ENCODE measurements at regions not wholly inside any gene's neighbourhood (a gene's known extent, or its start where the extent isn't known, plus 50 kb on each side); places are given as distances from the start of the nearest gene placed in this dataset.

GRCh38 chr20:24309596-24309995 lies 159.8 kb upstream of the SYNDIG1 start:
- H3K4me1 ChIP-seq, result no peaks in the 10 kb centered on the region
- no peak overlapping the region for H3K4me3 ChIP-seq
- no peaks in the 10 kb centered on the region for H3K36me3 ChIP-seq
- H3K9me3 ChIP-seq, result no peaks in the 10 kb centered on the region
- ATAC-seq, result no peak
- no peak for DNase-seq
- intact Hi-C loops (cut with DNase I), result no loop called here
- peaks cover 5% of the 10 kb centered on the region for H3K27me3 ChIP-seq (ENCODE audit: low read depth)
- H3K27ac ChIP-seq, result no peak overlapping the region
- TF ChIP-seq CTCF (IDR thresholded peaks at IDR 0.05), result no peak

- no peak overlapping the region for H3K4me3 ChIP-seq
- no peaks in the 10 kb centered on the region for H3K4me1 ChIP-seq
- no peak for ATAC-seq
- TF ChIP-seq CTCF (IDR thresholded peaks at IDR 0.05), result no peak
- DNase-seq, result no peak
- H3K27ac ChIP-seq, result no peak overlapping the region
- no peaks in the 10 kb centered on the region for H3K36me3 ChIP-seq
- intact Hi-C loops (cut with DNase I), result no loop called here
- peaks cover 5% of the 10 kb centered on the region for H3K27me3 ChIP-seq (ENCODE audit: low read depth)
- no peaks in the 10 kb centered on the region for H3K9me3 ChIP-seq
Measured at GRCh38 chr20:24305371-24305770, 164.1 kb upstream of the SYNDIG1 start.

- Histone ChIP-seq H3K27ac (no peak overlapping the region), H3K4me3 (no peak overlapping the region), H3K36me3 (no peaks in the 10 kb centered on the region), H3K4me1 (no peaks in the 10 kb centered on the region), H3K9me3 (no peaks in the 10 kb centered on the region), H3K27me3 (ENCODE audit: low read depth) (peaks cover 5% of the 10 kb centered on the region)
- DNase-seq (no peak), ATAC-seq (no peak)
- no peak for TF ChIP-seq CTCF (IDR thresholded peaks at IDR 0.05)
- intact Hi-C loops (cut with DNase I), result no loop called here
Measured at GRCh38 chr20:24304291-24304690, 165.1 kb upstream of the SYNDIG1 start.

- Histone ChIP-seq H3K9me3 (no peaks in the 10 kb centered on the region), H3K27ac (no peak overlapping the region), H3K4me3 (no peak overlapping the region), H3K36me3 (no peaks in the 10 kb centered on the region), H3K27me3 (ENCODE audit: low read depth) (peaks cover 5% of the 10 kb centered on the region), H3K4me1 (no peaks in the 10 kb centered on the region)
- DNase-seq (no peak), ATAC-seq (no peak)
- intact Hi-C loops (cut with DNase I), result no loop called here
- TF ChIP-seq CTCF (IDR thresholded peaks at IDR 0.05), result no peak
Measured at GRCh38 chr20:24303393-24304170, 165.8 kb upstream of the SYNDIG1 start.

- H3K4me1 ChIP-seq, result no peaks in the 10 kb centered on the region
- DNase-seq (no peak), ATAC-seq (no peak)
- intact Hi-C loops (cut with DNase I), result no loop called here
- no peak overlapping the region for H3K4me3 ChIP-seq
- no peak for TF ChIP-seq CTCF (IDR thresholded peaks at IDR 0.05)
- H3K9me3 ChIP-seq, result no peaks in the 10 kb centered on the region
- H3K27me3 ChIP-seq (ENCODE audit: low read depth), result no peaks in the 10 kb centered on the region
- no peaks in the 10 kb centered on the region for H3K36me3 ChIP-seq
- no peak overlapping the region for H3K27ac ChIP-seq
Measured at GRCh38 chr20:24297993-24298392, 171.4 kb upstream of the SYNDIG1 start.
